ENCODE measurements at regions not wholly inside any gene's neighbourhood (a gene's known extent, or its start where the extent isn't known, plus 50 kb on each side); places are given as distances from the start of the nearest gene placed in this dataset.

DNA sequence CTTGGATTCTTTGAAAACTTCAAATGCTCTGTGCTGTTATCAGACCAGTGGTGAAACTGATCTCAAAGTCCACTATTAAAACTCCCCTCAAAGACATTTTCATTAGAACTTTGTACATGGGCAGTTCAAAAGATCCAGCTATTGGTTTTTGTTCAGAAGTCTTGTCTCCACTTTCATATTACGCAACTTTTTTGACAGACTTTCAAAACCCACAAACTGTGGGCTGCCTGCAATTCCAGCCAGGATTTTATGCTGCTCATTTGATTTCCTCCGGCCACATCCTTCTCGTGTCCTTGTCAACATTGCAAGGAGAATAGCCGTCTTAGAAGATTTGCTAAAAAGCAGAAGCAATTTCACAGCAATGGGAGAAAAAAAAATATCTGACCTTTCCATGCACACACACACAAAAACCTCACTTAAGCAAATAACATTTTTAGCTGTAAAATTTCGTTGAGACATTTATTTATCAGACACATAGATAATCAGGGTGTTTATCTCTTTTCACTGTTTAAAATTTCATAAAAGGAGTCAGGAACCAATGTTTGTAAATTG, 1990.5 kb downstream of the MAT2B start:
- TF ChIP-seq POLR2A (IDR thresholded peaks at IDR 0.05; ENCODE audit: low read length) (no peak), GATA1 (IDR thresholded peaks at IDR 0.05; ENCODE audit: low read depth, low read length) (no peak)
